HG02623 (cell line): ENCODE measurements at regions not wholly inside any gene's neighbourhood (a gene's known extent, or its start where the extent isn't known, plus 50 kb on each side); places are given as distances from the start of the nearest gene placed in this dataset.
"Not testable (repeated sequence)": the region's sequence is repeated elsewhere in the genome, so short reads cannot be mapped to it uniquely, and the experiment has no call there.

Experiments used
- ATAC-seq: cut with Tn5 transposase; IDR thresholded peaks from one replicate; pipeline ENCODE4 v1.9.1; 2021; ENCODE audit warnings: moderate library complexity; ENCODE audit not compliant: unreplicated experiment

- no peak for ATAC-seq
Observed at GRCh38 chr12:58302487-58303011, 361.2 kb downstream of the ATP23 start.

- ATAC-seq = no peak
Observed at GRCh38 chr12:58306266-58307000, 365.1 kb downstream of the ATP23 start.

- no peak for ATAC-seq
Observed at GRCh38 chr12:58309806-58310205, 368.4 kb downstream of the ATP23 start.

- no peak for ATAC-seq
Observed at GRCh38 chr12:58310368-58310767, 369.0 kb downstream of the ATP23 start.

GRCh38 chr12:58310809-58311622, 369.6 kb downstream of the ATP23 start:
- ATAC-seq = no peak

GRCh38 chr12:58313091-58313855, 371.9 kb downstream of the ATP23 start:
- no peak for ATAC-seq

- no peak for ATAC-seq
Observed at GRCh38 chr12:58314610-58315009, 373.2 kb downstream of the ATP23 start.

- ATAC-seq = no peak
Observed at GRCh38 chr12:58316926-58317325, 375.6 kb downstream of the ATP23 start.

- peak; percentile 81 for ATAC-seq
Observed at GRCh38 chr12:58321414-58321813, 380.0 kb downstream of the ATP23 start.

- ATAC-seq = no peak
Observed at GRCh38 chr12:58323676-58324075, 382.3 kb downstream of the ATP23 start.

GRCh38 chr12:58325561-58325960, 384.2 kb downstream of the ATP23 start:
- no peak for ATAC-seq

- no peak for ATAC-seq
Observed at GRCh38 chr12:58326534-58326933, 385.2 kb downstream of the ATP23 start.

- ATAC-seq = not testable (repeated sequence)
Observed at GRCh38 chr12:58336581-58337242, 395.3 kb downstream of the ATP23 start.

GRCh38 chr12:58337539-58337938, 396.2 kb downstream of the ATP23 start:
- not testable (repeated sequence) for ATAC-seq

GRCh38 chr12:58341791-58342190, 400.4 kb downstream of the ATP23 start:
- ATAC-seq = no peak

GRCh38 chr12:58342736-58343135, 401.4 kb downstream of the ATP23 start:
- ATAC-seq = no peak

- ATAC-seq = no peak
Observed at GRCh38 chr12:58346032-58346632, 404.8 kb downstream of the ATP23 start.

GRCh38 chr12:58347188-58347587, 405.8 kb downstream of the ATP23 start:
- no peak for ATAC-seq

- ATAC-seq = no peak
Observed at GRCh38 chr12:58347691-58348090, 406.3 kb downstream of the ATP23 start.

- ATAC-seq = no peak
Observed at GRCh38 chr12:58349161-58349560, 407.8 kb downstream of the ATP23 start.
